Epithelial cell of proximal tubule (primary cell): ENCODE measurements at regions not wholly inside any gene's neighbourhood (a gene's known extent, or its start where the extent isn't known, plus 50 kb on each side); places are given as distances from the start of the nearest gene placed in this dataset.
"Not testable (repeated sequence)": the region's sequence is repeated elsewhere in the genome, so short reads cannot be mapped to it uniquely, and the experiment has no call there.

Experiments used
- DNase-seq: peaks from one replicate; pipeline ENCODE4 v3.0.0-alpha.2; 2011; ENCODE audit warnings: low read depth
- H3K4me3 ChIP-seq: 2 replicates; pipeline ENCODE4 v1.5.1; 2011; ENCODE audit warnings: low read depth, mild to moderate bottlenecking, low read length
- CTCF ChIP-seq: conservative IDR thresholded peaks from 2 replicates; pipeline ENCODE4 v1.5.1; 2012; ENCODE audit warnings: low read depth, mild to moderate bottlenecking, low read length

GRCh38 chr4:9577869-9578268 is 133.7 kb downstream of the DEFB131A start:
- peak; percentile 48 for TF ChIP-seq CTCF
- not testable (repeated sequence) for DNase-seq, H3K4me3 ChIP-seq

GRCh38 chr4:9582880-9583279 is 138.7 kb downstream of the DEFB131A start:
- DNase-seq, H3K4me3 ChIP-seq: not testable (repeated sequence)

GRCh38 chr4:9592010-9592409 is 147.8 kb downstream of the DEFB131A start:
- H3K4me3 ChIP-seq, result no peak overlapping the region
- no peak for DNase-seq
- no peak for TF ChIP-seq CTCF

GRCh38 chr4:9594948-9595347 is 150.7 kb downstream of the DEFB131A start:
- no peak for TF ChIP-seq CTCF
- no peak overlapping the region for H3K4me3 ChIP-seq
- no peak for DNase-seq

- DNase-seq, H3K4me3 ChIP-seq: not testable (repeated sequence)
These were observed 151.3 kb downstream of the DEFB131A start for GRCh38 chr4:9595531-9595930.

GRCh38 chr4:9599266-9599665 is 155.1 kb downstream of the DEFB131A start:
- TF ChIP-seq CTCF, result no peak
- no peak overlapping the region for H3K4me3 ChIP-seq
- no peak for DNase-seq

GRCh38 chr4:9600246-9600645 is 156.0 kb downstream of the DEFB131A start:
- DNase-seq, result no peak
- H3K4me3 ChIP-seq, result no peak overlapping the region
- TF ChIP-seq CTCF, result no peak

- DNase-seq, result no peak
- no peak overlapping the region for H3K4me3 ChIP-seq
- no peak for TF ChIP-seq CTCF
These were observed 158.2 kb downstream of the DEFB131A start for GRCh38 chr4:9602389-9602914.

GRCh38 chr4:9604031-9604892 is 160.0 kb downstream of the DEFB131A start:
- H3K4me3 ChIP-seq, result peak overlapping the region; percentile 19
- peak; percentile 44 for DNase-seq

- not testable (repeated sequence) for H3K4me3 ChIP-seq, DNase-seq
These were observed 160.6 kb downstream of the DEFB131A start for GRCh38 chr4:9604893-9605190.
